Stomach (tissue), 8 donors: ENCODE measurements at regions not wholly inside any gene's neighbourhood (a gene's known extent, or its start where the extent isn't known, plus 50 kb on each side); places are given as distances from the start of the nearest gene placed in this dataset.

ENCODE experiments used
- DNase-seq, 2 donors: peaks; one replicate each; pipeline versions ENCODE4 v3.0.0 to v3.0.0-alpha.2; 2013 to 2019
- H3K27ac ChIP-seq, 5 donors: fragments of 200-600 bp in 4 of 5; sonication (generic) in 4 of 5; one replicate each; pipeline ENCODE4 v1.5.1; 2013 to 2019; ENCODE audit warnings: mild to moderate bottlenecking in 1 of 5, moderate library complexity in 1 of 5
- H3K27me3 ChIP-seq, 3 donors: fragments of 200-600 bp; sonication (generic); one replicate each; pipeline ENCODE4 v1.5.1; 2017 to 2019; ENCODE audit warnings: mixed run types in 1 of 3
- H3K36me3 ChIP-seq, 4 donors: fragments of 200-600 bp; sonication (generic); 1 replicate in 3 of 4; 2 replicates in 1 of 4; pipeline ENCODE4 v1.5.1; 2016 to 2019
- H3K4me1 ChIP-seq, 4 donors: fragments of 200-600 bp; sonication (generic); one replicate each; pipeline ENCODE4 v1.5.1; 2016 to 2019
- H3K4me3 ChIP-seq, 4 donors: fragments of 200-600 bp; sonication (generic) in 3 of 4; one replicate each; pipeline ENCODE4 v1.5.1; 2016 to 2019; ENCODE audit warnings: mild to moderate bottlenecking in 1 of 4
- H3K9me3 ChIP-seq, 4 donors: fragments of 200-600 bp; sonication (generic); one replicate each; pipeline ENCODE4 v1.5.1; 2016 to 2019
- EP300 ChIP-seq: sonication (generic); formaldehyde crosslinking; IDR thresholded peaks from one replicate; pipeline ENCODE4 v1.6.1; 2017; ENCODE audit warnings: antibody characterized with exemption
- POLR2A ChIP-seq, 4 donors: fragments of 450-650 bp; IDR thresholded peaks; one replicate each; pipeline ENCODE4 v1.6.1; 2016; ENCODE audit warnings: antibody characterized with exemption in 4 of 4, control low read depth in 2 of 4, mild to moderate bottlenecking in 1 of 4, moderate library complexity in 1 of 4
- POLR2AphosphoS5 ChIP-seq, 3 donors: sonication (generic); formaldehyde crosslinking; IDR thresholded peaks; one replicate each; pipeline ENCODE4 v1.6.1; 2016; ENCODE audit warnings: antibody characterized with exemption in 3 of 3
- WGBS, 5 donors: extraction: QIAGEN DNeasy Blood & Tissue Kit in 3 of 5; methylation state at CpG; one replicate each; pipeline versions ENCODE4 v1.1.5 to v1.1.7; 2013 to 2018; 5-methylcytosine and 5-hydroxymethylcytosine counted together
- intact Hi-C: fragments of 100-400 bp; cut with DNase I; formaldehyde crosslinking; loops from one replicate; pipeline ENCODE4 v1.15.1; 2023; ENCODE audit warnings: low total_unique reads
- TF ChIP-seq, protein P1 (sequence below), 7 experiments: fragments of 450-650 bp in 4 of 7; fragments of 200-600 bp in 3 of 7; sonication (generic) in 3 of 7; IDR thresholded peaks; one replicate each; pipeline ENCODE4 v1.5.1; 2016 to 2019; ENCODE audit warnings: antibody characterized with exemption in 7 of 7, control low read depth in 2 of 7, mild to moderate bottlenecking in 1 of 7
- donor health status: healthy with polysubstance abuse.
- donor health status: Bipolar disorder and iron deficiency.
- donor health status: healthy.

DNA sequence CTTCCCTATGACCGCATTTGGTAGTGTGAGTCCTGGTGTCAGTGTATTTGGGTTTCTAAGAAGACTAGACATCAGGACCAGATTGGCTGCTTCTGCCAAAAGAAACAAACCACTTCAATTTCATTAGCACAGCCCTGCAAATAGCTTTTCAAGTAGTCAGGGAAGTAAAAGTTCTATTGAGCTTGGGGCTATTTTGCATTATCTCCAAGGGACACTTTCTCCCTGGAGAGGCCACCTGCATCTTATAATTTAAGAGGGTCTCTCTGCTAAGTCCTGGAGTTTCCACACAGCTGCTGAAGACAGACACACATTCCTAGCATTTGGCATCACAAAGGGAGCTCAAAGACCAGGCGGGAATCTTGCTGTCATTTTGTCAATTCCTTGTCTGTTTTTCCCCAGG, 141.2 kb downstream of the BMP2 start:
- TF ChIP-seq POLR2A (IDR thresholded peaks at IDR 0.05): no peak
- TF ChIP-seq, protein P1, sequence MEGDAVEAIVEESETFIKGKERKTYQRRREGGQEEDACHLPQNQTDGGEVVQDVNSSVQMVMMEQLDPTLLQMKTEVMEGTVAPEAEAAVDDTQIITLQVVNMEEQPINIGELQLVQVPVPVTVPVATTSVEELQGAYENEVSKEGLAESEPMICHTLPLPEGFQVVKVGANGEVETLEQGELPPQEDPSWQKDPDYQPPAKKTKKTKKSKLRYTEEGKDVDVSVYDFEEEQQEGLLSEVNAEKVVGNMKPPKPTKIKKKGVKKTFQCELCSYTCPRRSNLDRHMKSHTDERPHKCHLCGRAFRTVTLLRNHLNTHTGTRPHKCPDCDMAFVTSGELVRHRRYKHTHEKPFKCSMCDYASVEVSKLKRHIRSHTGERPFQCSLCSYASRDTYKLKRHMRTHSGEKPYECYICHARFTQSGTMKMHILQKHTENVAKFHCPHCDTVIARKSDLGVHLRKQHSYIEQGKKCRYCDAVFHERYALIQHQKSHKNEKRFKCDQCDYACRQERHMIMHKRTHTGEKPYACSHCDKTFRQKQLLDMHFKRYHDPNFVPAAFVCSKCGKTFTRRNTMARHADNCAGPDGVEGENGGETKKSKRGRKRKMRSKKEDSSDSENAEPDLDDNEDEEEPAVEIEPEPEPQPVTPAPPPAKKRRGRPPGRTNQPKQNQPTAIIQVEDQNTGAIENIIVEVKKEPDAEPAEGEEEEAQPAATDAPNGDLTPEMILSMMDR (IDR thresholded peaks at IDR 0.05): no peak
- no peak for TF ChIP-seq EP300
- TF ChIP-seq POLR2AphosphoS5 (IDR thresholded peaks at IDR 0.05): no peak
- Histone ChIP-seq H3K4me1 (no peaks in the 10 kb centered on the region), H3K27ac (no peak overlapping the region), H3K4me3 (no peak overlapping the region), H3K27me3 (no peaks in the 10 kb centered on the region), H3K36me3 (no peaks in the 10 kb centered on the region), H3K9me3 (no peaks in the 10 kb centered on the region)
- intact Hi-C loops: no loop called here
- 83 to 95% (median 93%) methylated on average over 2 of the region's 2 CpGs for WGBS, 5 donors
- no peak for DNase-seq

GRCh38 chr20:6909608-6910007, 142.1 kb downstream of the BMP2 start:
- Histone ChIP-seq H3K27ac (no peak overlapping the region), H3K4me1 (no peaks in the 10 kb centered on the region), H3K9me3 (no peaks in the 10 kb centered on the region), H3K4me3 (no peak overlapping the region), H3K36me3 (no peaks in the 10 kb centered on the region), H3K27me3 (no peaks in the 10 kb centered on the region)
- intact Hi-C loops: no loop called here
- WGBS, 5 donors: 79 to 92% (median 86%) methylated on average over 3 of the region's 3 CpGs
- TF ChIP-seq, protein P1 (IDR thresholded peaks at IDR 0.05): no peak
- TF ChIP-seq POLR2A (IDR thresholded peaks at IDR 0.05) (no peak), POLR2AphosphoS5 (IDR thresholded peaks at IDR 0.05) (no peak), EP300 (no peak)
- DNase-seq: no peak

DNA sequence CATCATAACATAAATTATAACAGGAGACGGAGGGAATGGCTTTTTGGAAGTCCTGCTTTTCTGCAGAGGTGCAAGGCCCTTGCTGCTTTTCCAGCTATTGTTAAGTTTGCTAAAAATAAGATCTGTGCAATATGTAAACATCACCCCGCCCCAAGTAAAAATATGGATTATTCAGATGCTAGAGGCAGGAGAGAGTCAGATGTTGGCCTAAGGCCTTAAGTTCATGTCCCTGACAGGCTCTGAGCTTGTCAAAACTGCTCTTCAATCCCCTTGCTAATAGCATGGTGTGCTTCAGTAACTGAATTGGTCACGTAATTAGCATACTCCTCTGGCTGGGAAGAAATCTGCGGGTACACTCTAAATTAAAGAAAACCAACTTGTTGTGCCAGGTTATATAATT, 147.5 kb downstream of the BMP2 start:
- WGBS, 5 donors: 75 to 83% (median 80%) methylated on average over 4 of the region's 4 CpGs
- TF ChIP-seq POLR2A (IDR thresholded peaks at IDR 0.05) (no peak), EP300 (no peak), POLR2AphosphoS5 (IDR thresholded peaks at IDR 0.05) (no peak)
- TF ChIP-seq, protein P1 (IDR thresholded peaks at IDR 0.05): no peak
- DNase-seq: no peak
- intact Hi-C loops: no loop called here
- Histone ChIP-seq H3K36me3 (no peaks in the 10 kb centered on the region), H3K27me3 (no peaks in the 10 kb centered on the region), H3K4me1 (no peaks in the 10 kb centered on the region), H3K27ac (no peak overlapping the region), H3K9me3 (no peaks in the 10 kb centered on the region), H3K4me3 (no peak overlapping the region)

- H3K27ac ChIP-seq: no peak overlapping the region
- DNase-seq: no peak
- WGBS, 5 donors: 85 to 96% (median 95%) methylated on average over 1 of the region's 1 CpG
- no peaks in the 10 kb centered on the region for H3K9me3 ChIP-seq
- intact Hi-C loops: no loop called here
- H3K4me1 ChIP-seq: no peaks in the 10 kb centered on the region
- no peaks in the 10 kb centered on the region for H3K36me3 ChIP-seq
- H3K27me3 ChIP-seq: no peaks in the 10 kb centered on the region
- H3K4me3 ChIP-seq: no peak overlapping the region
- TF ChIP-seq POLR2A (IDR thresholded peaks at IDR 0.05) (no peak), EP300 (no peak), POLR2AphosphoS5 (IDR thresholded peaks at IDR 0.05) (no peak)
- TF ChIP-seq, protein P1 (IDR thresholded peaks at IDR 0.05): no peak
Measured at GRCh38 chr20:6916938-6917337, 149.5 kb downstream of the BMP2 start.
